Bronchial epithelial cell (primary cell): ENCODE measurements at regions not wholly inside any gene's neighbourhood (a gene's known extent, or its start where the extent isn't known, plus 50 kb on each side); places are given as distances from the start of the nearest gene placed in this dataset.

Experiments
- DNase-seq: peaks from one replicate; pipeline ENCODE4 v3.0.0-alpha.2; 2010; ENCODE audit warnings: low read depth
- FAIRE-seq: peaks from 2 replicates; lab custom pipeline; 2011; peaks lifted over from hg19 to GRCh38; lab: Jason Lieb, UNC
- H3K27me3 ChIP-seq: 2 replicates; pipeline ENCODE4 v1.5.1; 2011; ENCODE audit warnings: low read length; ENCODE audit not compliant: control insufficient read depth, insufficient read depth
- H3K36me3 ChIP-seq: 2 replicates; pipeline ENCODE4 v1.5.1; 2011; ENCODE audit warnings: low read length; ENCODE audit not compliant: control insufficient read depth, insufficient read depth
- H3K4me3 ChIP-seq: 2 replicates; pipeline ENCODE4 v1.5.1; 2011; ENCODE audit warnings: mild to moderate bottlenecking, low read depth, low read length, control low read depth
- CTCF ChIP-seq: IDR thresholded peaks from 2 replicates; pipeline ENCODE4 v1.5.1; 2011; ENCODE audit warnings: mild to moderate bottlenecking, moderate library complexity, low read length, control low read depth, inconsistent platforms; ENCODE audit not compliant: insufficient read depth, severe bottlenecking

GRCh38 chr13:100810481-100810880, 135.9 kb upstream of the TMTC4 start:
- TF ChIP-seq CTCF = no peak
- no peaks in the 10 kb centered on the region for H3K27me3 ChIP-seq
- DNase-seq = no peak
- FAIRE-seq = no peak
- no peaks in the 10 kb centered on the region for H3K36me3 ChIP-seq
- no peak overlapping the region for H3K4me3 ChIP-seq

- TF ChIP-seq CTCF = no peak
- Histone ChIP-seq H3K4me3 (no peak overlapping the region), H3K36me3 (no peaks in the 10 kb centered on the region), H3K27me3 (no peaks in the 10 kb centered on the region)
- no peak for FAIRE-seq
- DNase-seq = no peak
These were observed 135.3 kb upstream of the TMTC4 start for GRCh38 chr13:100809856-100810255.

GRCh38 chr13:100809129-100809390, 134.5 kb upstream of the TMTC4 start:
- no peak for TF ChIP-seq CTCF
- no peak for DNase-seq
- Histone ChIP-seq H3K27me3 (no peaks in the 10 kb centered on the region), H3K36me3 (no peaks in the 10 kb centered on the region), H3K4me3 (no peak overlapping the region)
- FAIRE-seq = no peak

- H3K4me3 ChIP-seq = no peak overlapping the region
- no peaks in the 10 kb centered on the region for H3K27me3 ChIP-seq
- FAIRE-seq (no peak), DNase-seq (no peak)
- no peak for TF ChIP-seq CTCF
- no peaks in the 10 kb centered on the region for H3K36me3 ChIP-seq
These were observed 133.9 kb upstream of the TMTC4 start for GRCh38 chr13:100808330-100809128.

- FAIRE-seq (no peak), DNase-seq (no peak)
- no peaks in the 10 kb centered on the region for H3K27me3 ChIP-seq
- H3K36me3 ChIP-seq = no peaks in the 10 kb centered on the region
- no peak overlapping the region for H3K4me3 ChIP-seq
- TF ChIP-seq CTCF = no peak
These were observed 128.5 kb upstream of the TMTC4 start for GRCh38 chr13:100803091-100803490.
